Nephron (organoid): ENCODE measurements at regions not wholly inside any gene's neighbourhood (a gene's known extent, or its start where the extent isn't known, plus 50 kb on each side); places are given as distances from the start of the nearest gene placed in this dataset.

Source experiments
- H3K27ac Mint-ChIP-seq, 3 experiments: 2 replicates each; pipeline ENCODE4 v1.8.0; 2020; ENCODE audit warnings: mixed read lengths in 3 of 3, mild to moderate bottlenecking in 2 of 3, moderate library complexity in 1 of 3
- H3K27me3 Mint-ChIP-seq: 2 replicates; pipeline ENCODE4 v1.8.0; 2021; ENCODE audit warnings: low read depth, mild to moderate bottlenecking, moderate library complexity, mixed read lengths
- H3K36me3 Mint-ChIP-seq: 2 replicates; pipeline ENCODE4 v1.8.0; 2020; ENCODE audit warnings: low read depth, mixed read lengths
- H3K4me1 Mint-ChIP-seq: 2 replicates; pipeline ENCODE4 v1.8.0; 2020; ENCODE audit warnings: mixed read lengths
- H3K4me3 Mint-ChIP-seq, 3 experiments: 2 replicates each; pipeline ENCODE4 v1.8.0; 2020; ENCODE audit warnings: mild to moderate bottlenecking in 3 of 3, mixed read lengths in 3 of 3, moderate library complexity in 2 of 3
- H3K9me3 Mint-ChIP-seq: 2 replicates; pipeline ENCODE4 v1.8.0; 2020; ENCODE audit warnings: mixed read lengths
- CTCF ChIP-seq, 3 experiments: fragments of 200-600 bp; sonication (generic); IDR thresholded peaks; one replicate each; pipeline ENCODE4 v1.5.0; 2021; ENCODE audit warnings: antibody characterized with exemption in 3 of 3; ENCODE audit not compliant: unreplicated experiment in 3 of 3

GRCh38 chr12:11998944-11999315 lies 71.8 kb upstream of the BCL2L14 start:
- Mint-ChIP-seq H3K4me1 (no peaks in the 10 kb centered on the region), H3K4me3 (no peak overlapping the region), H3K36me3 (no peaks in the 10 kb centered on the region), H3K27me3 (no peaks in the 10 kb centered on the region), H3K9me3 (no peaks in the 10 kb centered on the region), H3K27ac (no peak overlapping the region)
- TF ChIP-seq CTCF (IDR thresholded peaks at IDR 0.05; ENCODE audit: unreplicated experiment in 3 of 3) = no peak

DNA sequence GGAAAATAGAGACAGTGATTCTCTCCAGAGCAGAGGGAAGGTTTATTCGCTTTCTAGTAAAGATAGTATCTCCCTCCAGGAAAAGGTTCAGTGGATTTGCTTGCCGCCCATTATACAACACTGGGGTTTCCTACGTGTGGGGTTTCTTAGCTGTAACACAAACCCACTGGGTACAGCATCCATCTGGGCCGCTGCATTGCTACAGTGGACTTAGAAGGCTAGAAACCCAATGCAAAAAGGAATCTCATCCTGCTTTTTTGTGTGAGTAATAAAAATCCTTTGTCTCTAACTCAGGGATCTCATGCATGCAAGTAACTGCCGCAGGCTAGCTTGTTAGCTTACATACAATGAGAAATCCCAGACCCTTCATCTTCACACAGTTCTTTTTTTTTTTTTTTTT lies 67.1 kb upstream of the BCL2L14 start:
- Mint-ChIP-seq H3K27me3 (peaks cover 6% of the 10 kb centered on the region), H3K9me3 (peaks cover 8% of the 10 kb centered on the region), H3K4me3 (no peak overlapping the region), H3K4me1 (no peaks in the 10 kb centered on the region), H3K36me3 (no peaks in the 10 kb centered on the region), H3K27ac (no peak overlapping the region)
- TF ChIP-seq CTCF (IDR thresholded peaks at IDR 0.05; ENCODE audit: unreplicated experiment in 3 of 3) = no peak

GRCh38 chr12:12004524-12004923 lies 66.2 kb upstream of the BCL2L14 start:
- Mint-ChIP-seq H3K27me3 (peaks cover 6% of the 10 kb centered on the region), H3K27ac (no peak overlapping the region), H3K36me3 (no peaks in the 10 kb centered on the region), H3K4me3 (no peak overlapping the region), H3K4me1 (peaks cover 5% of the 10 kb centered on the region), H3K9me3 (peaks cover 8% of the 10 kb centered on the region)
- TF ChIP-seq CTCF (IDR thresholded peaks at IDR 0.05; ENCODE audit: unreplicated experiment in 3 of 3) = no peak

DNA sequence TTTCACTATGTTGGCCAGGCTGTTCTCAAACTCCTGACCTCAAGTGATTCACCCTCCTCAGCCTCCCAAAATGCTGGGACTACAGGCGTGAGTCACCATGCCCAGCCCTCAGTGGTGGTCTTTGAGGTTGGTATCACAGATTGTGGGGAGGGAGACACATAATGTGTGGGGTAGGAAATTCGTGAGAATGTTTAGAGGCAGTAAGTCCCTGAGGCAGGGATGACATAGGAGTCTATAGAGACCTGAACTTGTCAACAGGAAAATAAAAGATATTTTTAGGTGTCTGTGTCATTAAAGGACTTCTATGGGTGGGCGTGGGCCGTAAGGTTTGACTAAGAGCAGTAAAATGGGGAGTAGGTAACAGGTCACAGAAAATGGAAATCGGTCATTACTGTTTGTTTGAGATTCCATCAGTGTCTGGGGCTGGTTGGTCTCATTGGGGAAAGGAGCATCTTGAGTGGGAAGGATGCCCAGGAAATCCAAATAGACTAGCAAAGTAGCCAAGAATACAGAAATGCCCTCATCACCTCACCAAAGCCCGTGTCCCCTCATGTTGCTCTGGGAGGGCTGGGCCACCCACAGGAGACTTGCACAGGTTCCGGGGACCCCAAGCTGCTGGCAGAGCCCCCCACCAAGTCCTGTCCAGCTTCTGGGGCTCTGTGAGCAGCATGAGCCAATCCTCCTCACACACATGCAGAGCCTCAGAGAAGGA lies 63.6 kb upstream of the BCL2L14 start:
- H3K36me3 Mint-ChIP-seq = no peaks in the 10 kb centered on the region
- no peak for TF ChIP-seq CTCF (IDR thresholded peaks at IDR 0.05; ENCODE audit: unreplicated experiment in 3 of 3)
- peaks cover 20% of the 10 kb centered on the region for H3K4me1 Mint-ChIP-seq
- no peak overlapping the region for H3K27ac Mint-ChIP-seq
- peaks cover 6% of the 10 kb centered on the region for H3K27me3 Mint-ChIP-seq
- H3K9me3 Mint-ChIP-seq = peaks cover 8% of the 10 kb centered on the region
- H3K4me3 Mint-ChIP-seq = no peak overlapping the region

DNA sequence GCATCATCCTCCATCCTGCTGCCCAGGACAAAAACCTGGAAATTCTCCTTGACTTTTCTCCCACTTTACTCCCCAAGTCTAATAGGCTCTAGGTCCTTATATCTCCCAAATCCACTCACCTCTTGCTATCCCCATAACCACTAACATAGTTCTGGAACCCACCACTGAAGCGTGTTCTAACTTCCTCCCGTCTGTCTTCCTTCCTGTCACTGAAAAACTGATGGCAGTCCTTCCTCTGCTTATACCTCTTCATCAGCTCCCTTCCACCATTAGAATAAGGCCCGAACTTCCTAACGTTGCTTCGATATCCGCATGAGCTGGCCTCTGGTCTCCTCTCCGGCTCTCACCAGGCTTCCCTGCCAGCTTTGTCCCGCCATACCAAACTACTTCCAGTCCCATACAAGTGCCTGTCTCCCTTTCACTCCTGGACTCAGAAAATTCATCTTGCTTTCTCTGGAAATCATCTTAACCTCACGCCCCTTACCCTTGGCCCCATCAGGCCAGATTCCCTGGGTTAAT lies 63.0 kb upstream of the BCL2L14 start:
- peaks cover 24% of the 10 kb centered on the region for H3K4me1 Mint-ChIP-seq
- no peaks in the 10 kb centered on the region for H3K36me3 Mint-ChIP-seq
- H3K27ac Mint-ChIP-seq = no peak overlapping the region
- H3K4me3 Mint-ChIP-seq = no peak overlapping the region
- H3K9me3 Mint-ChIP-seq = peaks cover 8% of the 10 kb centered on the region
- no peak for TF ChIP-seq CTCF (IDR thresholded peaks at IDR 0.05; ENCODE audit: unreplicated experiment in 3 of 3)
- peaks cover 6% of the 10 kb centered on the region for H3K27me3 Mint-ChIP-seq

- Mint-ChIP-seq H3K27me3 (peaks cover 6% of the 10 kb centered on the region), H3K4me3 (no peak overlapping the region), H3K4me1 (peaks cover 24% of the 10 kb centered on the region), H3K36me3 (no peaks in the 10 kb centered on the region), H3K27ac (no peak overlapping the region), H3K9me3 (peaks cover 8% of the 10 kb centered on the region)
- TF ChIP-seq CTCF (IDR thresholded peaks at IDR 0.05; ENCODE audit: unreplicated experiment in 3 of 3) = no peak
Observed at GRCh38 chr12:12008232-12008850, 62.4 kb upstream of the BCL2L14 start.
